ENCODE measurements at regions not wholly inside any gene's neighbourhood (a gene's known extent, or its start where the extent isn't known, plus 50 kb on each side); places are given as distances from the start of the nearest gene placed in this dataset.

DNA sequence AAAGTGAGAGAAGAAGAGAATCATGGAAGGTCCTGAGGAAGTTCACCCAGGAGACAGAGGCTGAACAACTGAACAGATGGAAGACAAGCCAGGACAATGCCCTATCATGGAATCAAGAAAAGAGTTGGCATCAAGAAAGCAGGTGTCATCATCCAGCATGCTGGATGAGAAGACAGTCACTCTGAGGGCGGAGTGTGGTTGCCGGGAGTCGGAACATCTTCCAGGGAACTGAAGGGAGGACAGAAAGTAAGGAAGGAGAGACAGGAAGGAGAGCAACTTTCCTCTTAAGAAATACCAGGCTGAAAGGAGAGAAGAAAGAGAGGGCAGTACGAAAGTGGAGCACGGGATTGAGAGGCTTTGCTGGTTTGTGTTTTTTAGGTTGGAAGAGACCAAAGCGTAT is 654.5 kb upstream of the CELF2 start:
- no peak overlapping the region for H3K4me2 ChIP-seq
- H4K20me1 ChIP-seq, result no peaks in the 10 kb centered on the region
- H3K36me3 ChIP-seq, result no peaks in the 10 kb centered on the region
- no peaks in the 10 kb centered on the region for H3K9me3 ChIP-seq (replicated peaks in 1 of 11)
- no peaks in the 10 kb centered on the region for H3K4me1 ChIP-seq
- H3K27ac ChIP-seq, result no peak overlapping the region
- H3K9ac ChIP-seq, result no peak overlapping the region
- TF ChIP-seq Cebpa-rat (IDR thresholded peaks at IDR 0.05), result no peak
- no peaks in the 10 kb centered on the region for H3K27me3 ChIP-seq
- no peak overlapping the region for H3K4me3 ChIP-seq

DNA sequence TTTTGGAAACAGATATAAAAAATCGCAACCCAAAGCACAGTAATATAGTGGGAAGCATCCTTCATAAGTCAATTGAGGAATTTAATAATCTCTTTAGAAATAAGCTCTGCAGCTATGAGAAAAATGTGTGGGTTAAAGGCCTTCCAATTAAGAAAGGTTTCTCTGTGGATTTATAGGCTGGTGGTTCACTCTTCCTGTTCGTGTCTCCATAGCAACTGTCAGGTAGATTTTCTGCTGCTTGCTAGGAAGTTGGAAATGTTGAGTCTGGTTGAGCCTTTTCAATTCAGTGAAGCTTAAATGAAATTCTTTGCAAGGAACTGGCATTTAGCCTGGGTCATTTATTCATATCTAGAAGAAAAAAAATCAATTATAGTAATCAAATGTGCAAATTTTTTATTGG is 652.8 kb upstream of the CELF2 start:
- no peaks in the 10 kb centered on the region for H4K20me1 ChIP-seq
- H3K27me3 ChIP-seq, result no peaks in the 10 kb centered on the region
- no peaks in the 10 kb centered on the region for H3K9me3 ChIP-seq (replicated peaks in 1 of 11)
- H3K4me1 ChIP-seq, result no peaks in the 10 kb centered on the region
- H3K4me3 ChIP-seq, result no peak overlapping the region
- H3K4me2 ChIP-seq, result no peak overlapping the region
- H3K27ac ChIP-seq, result no peak overlapping the region
- H3K9ac ChIP-seq, result no peak overlapping the region
- no peak for TF ChIP-seq Cebpa-rat (IDR thresholded peaks at IDR 0.05)
- H3K36me3 ChIP-seq, result no peaks in the 10 kb centered on the region

GRCh38 chr10:10365676-10366075 is 652.0 kb upstream of the CELF2 start:
- Histone ChIP-seq H4K20me1 (no peaks in the 10 kb centered on the region), H3K36me3 (no peaks in the 10 kb centered on the region), H3K4me1 (no peaks in the 10 kb centered on the region), H3K27ac (no peak overlapping the region), H3K9me3 (replicated peaks in 1 of 11) (no peaks in the 10 kb centered on the region), H3K4me2 (no peak overlapping the region), H3K27me3 (no peaks in the 10 kb centered on the region), H3K9ac (no peak overlapping the region), H3K4me3 (no peak overlapping the region)
- no peak for TF ChIP-seq Cebpa-rat (IDR thresholded peaks at IDR 0.05)

DNA sequence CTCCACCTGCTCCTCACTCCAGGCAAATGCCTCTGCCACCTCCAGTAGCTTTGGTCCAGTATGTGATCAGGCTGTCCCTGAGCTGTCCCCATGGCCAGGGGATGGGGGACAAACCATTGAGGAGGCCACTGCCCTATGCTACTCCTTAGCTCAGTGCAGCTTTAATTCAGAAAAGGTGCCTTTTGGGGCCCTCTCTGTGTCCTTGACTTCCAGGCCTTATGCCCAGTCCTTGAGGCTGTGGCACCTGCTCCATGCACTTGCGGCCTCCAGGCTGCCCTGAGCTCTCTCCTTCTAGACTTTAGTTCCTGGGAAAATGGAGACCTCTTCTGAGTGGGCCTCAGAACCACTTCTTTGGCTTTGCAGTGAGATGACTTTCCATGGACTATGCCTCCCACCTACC is 650.8 kb upstream of the CELF2 start:
- H3K27me3 ChIP-seq, result no peaks in the 10 kb centered on the region
- H3K9me3 ChIP-seq (replicated peaks in 1 of 11), result no peaks in the 10 kb centered on the region
- no peaks in the 10 kb centered on the region for H4K20me1 ChIP-seq
- H3K4me2 ChIP-seq, result no peak overlapping the region
- no peaks in the 10 kb centered on the region for H3K36me3 ChIP-seq
- H3K27ac ChIP-seq, result no peak overlapping the region
- no peaks in the 10 kb centered on the region for H3K4me1 ChIP-seq
- no peak for TF ChIP-seq Cebpa-rat (IDR thresholded peaks at IDR 0.05)
- H3K4me3 ChIP-seq, result no peak overlapping the region
- no peak overlapping the region for H3K9ac ChIP-seq

GRCh38 chr10:10367264-10367663 is 650.4 kb upstream of the CELF2 start:
- Histone ChIP-seq H3K4me2 (no peak overlapping the region), H3K9ac (no peak overlapping the region), H3K4me3 (no peak overlapping the region), H3K4me1 (no peaks in the 10 kb centered on the region), H4K20me1 (no peaks in the 10 kb centered on the region), H3K27me3 (no peaks in the 10 kb centered on the region), H3K36me3 (no peaks in the 10 kb centered on the region), H3K9me3 (replicated peaks in 1 of 11) (no peaks in the 10 kb centered on the region), H3K27ac (no peak overlapping the region)
- no peak for TF ChIP-seq Cebpa-rat (IDR thresholded peaks at IDR 0.05)

- Histone ChIP-seq H3K4me1 (no peaks in the 10 kb centered on the region), H3K9me3 (replicated peaks in 1 of 11) (no peaks in the 10 kb centered on the region), H3K36me3 (no peaks in the 10 kb centered on the region), H3K27ac (no peak overlapping the region), H3K4me2 (no peak overlapping the region), H3K4me3 (no peak overlapping the region), H4K20me1 (no peaks in the 10 kb centered on the region), H3K9ac (no peak overlapping the region), H3K27me3 (no peaks in the 10 kb centered on the region)
- TF ChIP-seq Cebpa-rat (IDR thresholded peaks at IDR 0.05), result no peak
These were observed 648.6 kb upstream of the CELF2 start for GRCh38 chr10:10368951-10369576.

GRCh38 chr10:10385831-10386230 is 631.8 kb upstream of the CELF2 start:
- Histone ChIP-seq H3K9ac (no peak overlapping the region), H3K4me3 (no peak overlapping the region), H3K36me3 (no peaks in the 10 kb centered on the region), H3K4me1 (no peaks in the 10 kb centered on the region), H3K9me3 (replicated peaks in 1 of 11) (no peaks in the 10 kb centered on the region), H4K20me1 (no peaks in the 10 kb centered on the region), H3K4me2 (no peak overlapping the region), H3K27me3 (no peaks in the 10 kb centered on the region), H3K27ac (no peak overlapping the region)
- no peak for TF ChIP-seq Cebpa-rat (IDR thresholded peaks at IDR 0.05)

DNA sequence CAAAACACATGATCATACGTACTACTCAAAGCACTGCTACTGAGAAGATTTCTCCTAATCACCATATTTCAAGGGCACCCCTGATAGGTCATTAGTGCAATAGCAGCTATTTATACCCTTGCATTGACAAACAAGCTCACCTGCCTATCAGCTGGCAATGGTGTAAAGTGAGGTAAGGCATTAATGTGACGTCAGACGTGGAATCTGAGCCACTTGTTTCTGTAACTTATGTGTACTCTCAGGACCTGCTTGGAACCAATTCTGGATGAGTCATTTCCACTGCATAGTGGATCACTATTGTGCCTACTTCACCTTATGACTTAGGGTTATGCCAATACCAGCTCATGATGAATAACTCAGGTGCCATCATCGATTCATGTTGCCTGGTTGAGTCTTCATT is 628.5 kb upstream of the CELF2 start:
- Histone ChIP-seq H3K4me1 (no peaks in the 10 kb centered on the region), H3K9me3 (replicated peaks in 1 of 11) (no peaks in the 10 kb centered on the region), H3K4me2 (no peak overlapping the region), H3K27me3 (no peaks in the 10 kb centered on the region), H4K20me1 (no peaks in the 10 kb centered on the region), H3K27ac (no peak overlapping the region), H3K9ac (no peak overlapping the region), H3K4me3 (no peak overlapping the region), H3K36me3 (no peaks in the 10 kb centered on the region)
- TF ChIP-seq Cebpa-rat (IDR thresholded peaks at IDR 0.05), result no peak

DNA sequence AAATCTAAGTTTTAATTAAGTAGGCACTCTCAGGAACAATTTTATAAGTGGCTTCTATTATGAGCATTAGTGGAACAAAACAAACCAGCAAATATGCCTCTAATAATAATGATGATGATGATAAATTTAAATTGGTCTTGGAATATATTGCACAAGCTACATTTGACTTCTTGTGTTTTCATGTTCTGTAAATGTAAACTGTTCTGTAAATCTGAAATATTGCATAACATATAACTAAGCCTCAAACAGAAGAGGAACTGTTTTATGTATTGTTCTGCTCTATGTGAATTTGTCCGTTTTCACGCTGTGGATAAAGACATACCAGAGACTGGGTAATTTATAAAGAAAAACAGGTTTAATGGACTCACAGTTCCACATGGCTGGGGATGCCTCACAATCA is 625.2 kb upstream of the CELF2 start:
- Histone ChIP-seq H3K4me2 (no peak overlapping the region), H3K9ac (no peak overlapping the region), H3K36me3 (no peaks in the 10 kb centered on the region), H3K4me3 (no peak overlapping the region), H3K27ac (no peak overlapping the region), H3K27me3 (no peaks in the 10 kb centered on the region), H3K4me1 (no peaks in the 10 kb centered on the region), H3K9me3 (replicated peaks in 1 of 11) (no peaks in the 10 kb centered on the region), H4K20me1 (no peaks in the 10 kb centered on the region)
- TF ChIP-seq Cebpa-rat (IDR thresholded peaks at IDR 0.05), result no peak

DNA sequence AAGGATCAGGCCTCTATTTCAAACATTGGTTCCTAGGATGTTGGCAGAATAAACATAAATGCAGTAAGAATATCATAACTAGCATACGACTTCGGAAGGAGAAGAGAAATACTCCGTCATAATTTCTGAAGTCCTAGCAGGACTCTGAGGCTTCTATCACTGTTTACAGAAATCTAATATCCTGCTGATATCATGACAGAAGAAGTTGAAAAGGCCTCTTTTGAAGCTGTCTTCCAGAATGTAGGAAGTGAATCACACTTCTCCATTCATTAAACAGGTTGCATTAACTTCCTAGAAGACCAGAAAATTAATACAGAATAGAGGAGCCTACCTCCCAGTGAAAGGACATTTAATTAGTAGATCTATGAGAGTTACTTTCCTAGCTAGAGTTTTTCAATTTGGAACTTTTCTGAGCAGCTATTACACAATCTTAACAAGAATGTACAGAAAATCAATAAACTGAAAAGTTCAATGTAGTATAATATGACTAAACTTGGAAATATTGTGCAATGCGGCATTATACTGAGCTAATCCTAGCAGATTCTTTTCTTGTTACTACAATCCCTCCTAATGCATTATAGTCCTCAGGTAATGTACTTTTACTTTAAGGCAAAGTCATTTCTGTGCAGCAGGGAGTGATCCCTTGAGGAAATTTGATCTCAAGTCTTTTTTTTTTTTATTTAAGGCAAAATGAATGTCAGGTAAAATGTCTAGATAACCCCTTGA is 622.6 kb upstream of the CELF2 start:
- no peaks in the 10 kb centered on the region for H3K27me3 ChIP-seq
- no peak overlapping the region for H3K9ac ChIP-seq
- no peaks in the 10 kb centered on the region for H3K9me3 ChIP-seq (replicated peaks in 1 of 11)
- H3K36me3 ChIP-seq, result no peaks in the 10 kb centered on the region
- H3K4me2 ChIP-seq, result no peak overlapping the region
- no peak overlapping the region for H3K4me3 ChIP-seq
- H3K27ac ChIP-seq, result no peak overlapping the region
- no peaks in the 10 kb centered on the region for H3K4me1 ChIP-seq
- no peak for TF ChIP-seq Cebpa-rat (IDR thresholded peaks at IDR 0.05)
- H4K20me1 ChIP-seq, result no peaks in the 10 kb centered on the region
